ENCODE measurements at regions not wholly inside any gene's neighbourhood (a gene's known extent, or its start where the extent isn't known, plus 50 kb on each side); places are given as distances from the start of the nearest gene placed in this dataset.

- no CpG with 5 or more reads among the region's 1 CpG for WGBS (ENCODE audit: extremely low coverage, insufficient coverage, low lambda C conversion rate)
- Histone ChIP-seq H4K5ac (ENCODE audit: low read length) (no peak overlapping the region), H3K79me2 (ENCODE audit: control insufficient read depth, insufficient read depth, low read length) (no peaks in the 10 kb centered on the region), H3K4me2 (ENCODE audit: low read length) (no peak overlapping the region), H2BK15ac (replicated peaks; ENCODE audit: low read depth) (no peak overlapping the region), H3K27ac (ENCODE audit: low read depth, low read length) (no peak overlapping the region), H3K18ac (ENCODE audit: low read length) (no peak overlapping the region), H3K4ac (ENCODE audit: low read depth, low read length) (no peak overlapping the region), H3K4me1 (ENCODE audit: control insufficient read depth, low read depth, low read length) (no peaks in the 10 kb centered on the region), H3K23ac (ENCODE audit: low read length) (no peak overlapping the region), H2BK5ac (ENCODE audit: low read length) (no peak overlapping the region), H3K56ac (ENCODE audit: low read length) (no peak overlapping the region), H3K4me3 (ENCODE audit: low read length) (no peak overlapping the region), H3K36me3 (ENCODE audit: control insufficient read depth, insufficient read depth, low read length) (no peaks in the 10 kb centered on the region), H2AK5ac (ENCODE audit: low read length) (no peak overlapping the region), H4K8ac (ENCODE audit: low read depth, low read length) (no peak overlapping the region), H3K27me3 (ENCODE audit: insufficient read depth, low read length, poor library complexity) (no peaks in the 10 kb centered on the region), H2BK120ac (ENCODE audit: low read depth, low read length) (no peak overlapping the region), H3K79me1 (ENCODE audit: low read length) (no peaks in the 10 kb centered on the region), H3K9ac (ENCODE audit: low read length) (no peak overlapping the region)
- DNase-seq = no peak
Measured at GRCh38 chr22:27123880-27124279, 466.5 kb downstream of the MIAT start.

- Histone ChIP-seq H3K23ac (ENCODE audit: low read length) (no peak overlapping the region), H3K4ac (ENCODE audit: low read depth, low read length) (no peak overlapping the region), H2BK5ac (ENCODE audit: low read length) (no peak overlapping the region), H4K8ac (ENCODE audit: low read depth, low read length) (no peak overlapping the region), H3K18ac (ENCODE audit: low read length) (no peak overlapping the region), H2BK120ac (ENCODE audit: low read depth, low read length) (no peak overlapping the region), H3K79me2 (ENCODE audit: control insufficient read depth, insufficient read depth, low read length) (no peaks in the 10 kb centered on the region), H3K27me3 (ENCODE audit: insufficient read depth, low read length, poor library complexity) (no peaks in the 10 kb centered on the region), H3K79me1 (ENCODE audit: low read length) (no peaks in the 10 kb centered on the region), H2BK15ac (replicated peaks; ENCODE audit: low read depth) (no peak overlapping the region), H3K9ac (ENCODE audit: low read length) (no peak overlapping the region), H3K56ac (ENCODE audit: low read length) (no peak overlapping the region), H3K27ac (ENCODE audit: low read depth, low read length) (no peak overlapping the region), H3K4me3 (ENCODE audit: low read length) (no peak overlapping the region), H3K4me1 (ENCODE audit: control insufficient read depth, low read depth, low read length) (no peaks in the 10 kb centered on the region), H2AK5ac (ENCODE audit: low read length) (no peak overlapping the region), H3K36me3 (ENCODE audit: control insufficient read depth, insufficient read depth, low read length) (no peaks in the 10 kb centered on the region), H4K5ac (ENCODE audit: low read length) (no peak overlapping the region), H3K4me2 (ENCODE audit: low read length) (no peak overlapping the region)
- no CpG with 5 or more reads among the region's 16 CpGs for WGBS (ENCODE audit: extremely low coverage, insufficient coverage, low lambda C conversion rate)
- DNase-seq = no peak
Measured at GRCh38 chr22:27124351-27124966, 467.1 kb downstream of the MIAT start.

- H2AK5ac ChIP-seq (ENCODE audit: low read length) = no peak overlapping the region
- H3K79me2 ChIP-seq (ENCODE audit: control insufficient read depth, insufficient read depth, low read length) = no peaks in the 10 kb centered on the region
- H3K18ac ChIP-seq (ENCODE audit: low read length) = no peak overlapping the region
- no peak overlapping the region for H3K27ac ChIP-seq (ENCODE audit: low read depth, low read length)
- no peaks in the 10 kb centered on the region for H3K27me3 ChIP-seq (ENCODE audit: insufficient read depth, low read length, poor library complexity)
- H3K79me1 ChIP-seq (ENCODE audit: low read length) = no peaks in the 10 kb centered on the region
- H4K5ac ChIP-seq (ENCODE audit: low read length) = no peak overlapping the region
- H3K36me3 ChIP-seq (ENCODE audit: control insufficient read depth, insufficient read depth, low read length) = no peaks in the 10 kb centered on the region
- no peak overlapping the region for H3K4me2 ChIP-seq (ENCODE audit: low read length)
- no peak overlapping the region for H3K56ac ChIP-seq (ENCODE audit: low read length)
- H2BK5ac ChIP-seq (ENCODE audit: low read length) = no peak overlapping the region
- H3K4me1 ChIP-seq (ENCODE audit: control insufficient read depth, low read depth, low read length) = no peaks in the 10 kb centered on the region
- H2BK15ac ChIP-seq (replicated peaks; ENCODE audit: low read depth) = no peak overlapping the region
- no peak for DNase-seq
- H3K4ac ChIP-seq (ENCODE audit: low read depth, low read length) = no peak overlapping the region
- H3K9ac ChIP-seq (ENCODE audit: low read length) = no peak overlapping the region
- no CpG with 5 or more reads among the region's 3 CpGs for WGBS (ENCODE audit: extremely low coverage, insufficient coverage, low lambda C conversion rate)
- H3K4me3 ChIP-seq (ENCODE audit: low read length) = no peak overlapping the region
- no peak overlapping the region for H3K23ac ChIP-seq (ENCODE audit: low read length)
- no peak overlapping the region for H4K8ac ChIP-seq (ENCODE audit: low read depth, low read length)
- H2BK120ac ChIP-seq (ENCODE audit: low read depth, low read length) = no peak overlapping the region
Measured at GRCh38 chr22:27125539-27125938, 468.2 kb downstream of the MIAT start.

GRCh38 chr22:27127911-27128310 lies 470.5 kb downstream of the MIAT start:
- Histone ChIP-seq H2AK5ac (ENCODE audit: low read length) (no peak overlapping the region), H3K23ac (ENCODE audit: low read length) (no peak overlapping the region), H3K79me2 (ENCODE audit: control insufficient read depth, insufficient read depth, low read length) (no peaks in the 10 kb centered on the region), H3K9ac (ENCODE audit: low read length) (no peak overlapping the region), H3K36me3 (ENCODE audit: control insufficient read depth, insufficient read depth, low read length) (no peaks in the 10 kb centered on the region), H2BK15ac (replicated peaks; ENCODE audit: low read depth) (no peak overlapping the region), H3K27ac (ENCODE audit: low read depth, low read length) (no peak overlapping the region), H4K5ac (ENCODE audit: low read length) (no peak overlapping the region), H3K18ac (ENCODE audit: low read length) (no peak overlapping the region), H3K4me1 (ENCODE audit: control insufficient read depth, low read depth, low read length) (no peaks in the 10 kb centered on the region), H2BK120ac (ENCODE audit: low read depth, low read length) (no peak overlapping the region), H3K56ac (ENCODE audit: low read length) (no peak overlapping the region), H3K79me1 (ENCODE audit: low read length) (no peaks in the 10 kb centered on the region), H4K8ac (ENCODE audit: low read depth, low read length) (no peak overlapping the region), H2BK5ac (ENCODE audit: low read length) (no peak overlapping the region), H3K4ac (ENCODE audit: low read depth, low read length) (no peak overlapping the region), H3K4me3 (ENCODE audit: low read length) (no peak overlapping the region), H3K27me3 (ENCODE audit: insufficient read depth, low read length, poor library complexity) (no peaks in the 10 kb centered on the region), H3K4me2 (ENCODE audit: low read length) (no peak overlapping the region)
- WGBS (ENCODE audit: extremely low coverage, insufficient coverage, low lambda C conversion rate) = no CpG with 5 or more reads among the region's 5 CpGs
- no peak for DNase-seq

GRCh38 chr22:27128461-27129085 lies 471.2 kb downstream of the MIAT start:
- H3K4ac ChIP-seq (ENCODE audit: low read depth, low read length) = no peak overlapping the region
- no peak overlapping the region for H3K4me3 ChIP-seq (ENCODE audit: low read length)
- H3K27me3 ChIP-seq (ENCODE audit: insufficient read depth, low read length, poor library complexity) = no peaks in the 10 kb centered on the region
- H4K8ac ChIP-seq (ENCODE audit: low read depth, low read length) = no peak overlapping the region
- no peak overlapping the region for H3K18ac ChIP-seq (ENCODE audit: low read length)
- H2AK5ac ChIP-seq (ENCODE audit: low read length) = no peak overlapping the region
- H2BK120ac ChIP-seq (ENCODE audit: low read depth, low read length) = no peak overlapping the region
- H4K5ac ChIP-seq (ENCODE audit: low read length) = no peak overlapping the region
- no peak overlapping the region for H3K23ac ChIP-seq (ENCODE audit: low read length)
- H2BK15ac ChIP-seq (replicated peaks; ENCODE audit: low read depth) = no peak overlapping the region
- H3K36me3 ChIP-seq (ENCODE audit: control insufficient read depth, insufficient read depth, low read length) = no peaks in the 10 kb centered on the region
- no CpG with 5 or more reads among the region's 9 CpGs for WGBS (ENCODE audit: extremely low coverage, insufficient coverage, low lambda C conversion rate)
- no peak overlapping the region for H2BK5ac ChIP-seq (ENCODE audit: low read length)
- H3K4me1 ChIP-seq (ENCODE audit: control insufficient read depth, low read depth, low read length) = no peaks in the 10 kb centered on the region
- H3K56ac ChIP-seq (ENCODE audit: low read length) = no peak overlapping the region
- H3K4me2 ChIP-seq (ENCODE audit: low read length) = no peak overlapping the region
- no peak for DNase-seq
- H3K79me2 ChIP-seq (ENCODE audit: control insufficient read depth, insufficient read depth, low read length) = no peaks in the 10 kb centered on the region
- H3K79me1 ChIP-seq (ENCODE audit: low read length) = no peaks in the 10 kb centered on the region
- no peak overlapping the region for H3K9ac ChIP-seq (ENCODE audit: low read length)
- H3K27ac ChIP-seq (ENCODE audit: low read depth, low read length) = no peak overlapping the region

GRCh38 chr22:27129266-27129665 lies 471.9 kb downstream of the MIAT start:
- no peak overlapping the region for H2BK15ac ChIP-seq (replicated peaks; ENCODE audit: low read depth)
- no CpG with 5 or more reads among the region's 2 CpGs for WGBS (ENCODE audit: extremely low coverage, insufficient coverage, low lambda C conversion rate)

More at GRCh38 chr22:27129266-27129665, 471.9 kb downstream of the MIAT start:
- Histone ChIP-seq H3K27ac (ENCODE audit: low read depth, low read length) (no peak overlapping the region), H3K4me2 (ENCODE audit: low read length) (no peak overlapping the region), H3K18ac (ENCODE audit: low read length) (no peak overlapping the region), H4K8ac (ENCODE audit: low read depth, low read length) (no peak overlapping the region), H2AK5ac (ENCODE audit: low read length) (no peak overlapping the region), H4K5ac (ENCODE audit: low read length) (no peak overlapping the region), H3K56ac (ENCODE audit: low read length) (no peak overlapping the region), H2BK120ac (ENCODE audit: low read depth, low read length) (no peak overlapping the region), H2BK5ac (ENCODE audit: low read length) (no peak overlapping the region), H3K79me1 (ENCODE audit: low read length) (no peaks in the 10 kb centered on the region), H3K9ac (ENCODE audit: low read length) (no peak overlapping the region), H3K23ac (ENCODE audit: low read length) (no peak overlapping the region), H3K4me1 (ENCODE audit: control insufficient read depth, low read depth, low read length) (no peaks in the 10 kb centered on the region), H3K27me3 (ENCODE audit: insufficient read depth, low read length, poor library complexity) (no peaks in the 10 kb centered on the region), H3K79me2 (ENCODE audit: control insufficient read depth, insufficient read depth, low read length) (no peaks in the 10 kb centered on the region), H3K4ac (ENCODE audit: low read depth, low read length) (no peak overlapping the region), H3K4me3 (ENCODE audit: low read length) (no peak overlapping the region), H3K36me3 (ENCODE audit: control insufficient read depth, insufficient read depth, low read length) (no peaks in the 10 kb centered on the region)
- DNase-seq = no peak

Measured in mesendoderm (in vitro differentiated cells).